Endodermal cell (in vitro differentiated cells): ENCODE measurements at regions not wholly inside any gene's neighbourhood (a gene's known extent, or its start where the extent isn't known, plus 50 kb on each side); places are given as distances from the start of the nearest gene placed in this dataset.

Experiments
- DNase-seq: peaks from one replicate; pipeline ENCODE4 v3.0.0-alpha.2; 2017
- H3K27ac ChIP-seq: 2 replicates; pipeline ENCODE4 v1.5.1; 2013; ENCODE audit warnings: mild to moderate bottlenecking, low read depth, low read length, moderate library complexity
- H3K27me3 ChIP-seq: 2 replicates; pipeline ENCODE4 v1.6.1; 2013; ENCODE audit warnings: mild to moderate bottlenecking, low read length, moderate library complexity; ENCODE audit not compliant: insufficient read depth, control insufficient read depth, poor library complexity, severe bottlenecking
- H3K36me3 ChIP-seq: 2 replicates; pipeline ENCODE4 v1.7.0; 2013; ENCODE audit warnings: mild to moderate bottlenecking, low read length, moderate library complexity; ENCODE audit not compliant: control insufficient read depth, insufficient read depth
- H3K4me1 ChIP-seq: one replicate; pipeline ENCODE4 v1.7.0; 2013; ENCODE audit warnings: low read length; ENCODE audit not compliant: control insufficient read depth, insufficient read depth
- H3K4me3 ChIP-seq: 2 replicates; pipeline ENCODE4 v1.5.1; 2013; ENCODE audit warnings: mild to moderate bottlenecking, low read length, moderate library complexity
- H3K9ac ChIP-seq: 2 replicates; pipeline ENCODE4 v1.6.1; 2013; ENCODE audit warnings: mild to moderate bottlenecking, low read length, moderate library complexity; ENCODE audit not compliant: poor library complexity, severe bottlenecking; ENCODE audit errors: extremely low read depth
- H3K9me3 ChIP-seq: 2 replicates; pipeline ENCODE4 v1.6.1; 2013; ENCODE audit warnings: mild to moderate bottlenecking, low read length, moderate library complexity; ENCODE audit not compliant: control insufficient read depth
- H3K27ac Mint-ChIP-seq: 2 replicates; pipeline ENCODE4 v1.8.0; 2020; ENCODE audit warnings: mixed read lengths
- H3K27me3 Mint-ChIP-seq: 2 replicates; pipeline ENCODE4 v1.8.0; 2021; ENCODE audit warnings: mild to moderate bottlenecking, mixed read lengths; ENCODE audit not compliant: insufficient read depth
- H3K36me3 Mint-ChIP-seq: 2 replicates; pipeline ENCODE4 v1.8.0; 2020; ENCODE audit warnings: low read depth, mixed read lengths
- H3K4me1 Mint-ChIP-seq: 2 replicates; pipeline ENCODE4 v1.8.0; 2020; ENCODE audit warnings: mixed read lengths
- H3K4me3 Mint-ChIP-seq: 2 replicates; pipeline ENCODE4 v1.8.0; 2020; ENCODE audit warnings: mild to moderate bottlenecking, moderate library complexity, mixed read lengths
- H3K9me3 Mint-ChIP-seq: 2 replicates; pipeline ENCODE4 v1.8.0; 2020; ENCODE audit warnings: mild to moderate bottlenecking, mixed read lengths
- CTCF ChIP-seq: fragments of 200-600 bp; sonication (generic); conservative IDR thresholded peaks from 2 replicates; pipeline ENCODE4 v1.5.0; 2021; ENCODE audit warnings: antibody characterized with exemption, mild to moderate bottlenecking
- WGBS, 2 experiments: methylation state at CpG; one replicate each; pipeline versions ENCODE4 v1.1.5 to v1.1.7; 2013; ENCODE audit warnings: missing lambda C conversion rate in 2 of 2, mixed read lengths in 1 of 2; ENCODE audit not compliant: insufficient coverage in 1 of 2, insufficient read length in 1 of 2; 5-methylcytosine and 5-hydroxymethylcytosine counted together

DNA sequence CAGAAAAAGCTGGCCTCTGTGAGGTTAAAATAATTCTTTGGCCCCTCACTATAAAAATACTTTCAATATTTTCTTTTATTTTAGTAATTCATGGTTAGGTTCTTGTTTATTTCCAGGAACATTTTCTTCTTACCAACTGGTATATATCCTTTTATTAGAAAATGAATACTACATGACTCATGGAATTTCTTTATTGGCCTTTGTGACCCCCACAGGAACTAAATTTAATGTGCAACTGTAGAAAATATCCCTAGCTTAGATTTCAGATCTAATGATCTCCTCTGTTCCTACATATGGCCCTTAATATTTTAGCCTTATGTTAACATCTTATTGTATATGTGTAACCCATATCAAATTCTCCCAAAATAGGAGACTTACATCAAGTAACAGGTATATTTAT, 429.9 kb downstream of the NR2F1-AS1 start:
- Mint-ChIP-seq H3K27ac (no peak overlapping the region), H3K27me3 (no peaks in the 10 kb centered on the region), H3K4me1 (peaks cover 7% of the 10 kb centered on the region), H3K4me3 (no peak overlapping the region), H3K9me3 (no peaks in the 10 kb centered on the region), H3K36me3 (no peaks in the 10 kb centered on the region)
- H3K36me3 ChIP-seq, result no peaks in the 10 kb centered on the region
- no peaks in the 10 kb centered on the region for H3K9me3 ChIP-seq
- no peak for TF ChIP-seq CTCF
- no peak overlapping the region for H3K4me3 ChIP-seq
- peaks cover 3% of the 10 kb centered on the region for H3K4me1 ChIP-seq
- no peak overlapping the region for H3K9ac ChIP-seq
- no peak for DNase-seq
- H3K27me3 ChIP-seq, result no peaks in the 10 kb centered on the region
- H3K27ac ChIP-seq, result no peak overlapping the region

GRCh38 chr5:93150311-93151012, 430.6 kb downstream of the NR2F1-AS1 start:
- Mint-ChIP-seq H3K9me3 (no peaks in the 10 kb centered on the region), H3K36me3 (no peaks in the 10 kb centered on the region), H3K4me3 (no peak overlapping the region), H3K4me1 (peaks cover 7% of the 10 kb centered on the region), H3K27me3 (no peaks in the 10 kb centered on the region), H3K27ac (no peak overlapping the region)
- TF ChIP-seq CTCF, result no peak
- H3K36me3 ChIP-seq, result no peaks in the 10 kb centered on the region
- no peak overlapping the region for H3K27ac ChIP-seq
- no peaks in the 10 kb centered on the region for H3K9me3 ChIP-seq
- DNase-seq, result no peak
- H3K4me3 ChIP-seq, result no peak overlapping the region
- H3K9ac ChIP-seq, result no peak overlapping the region
- WGBS, 2 experiments, result 95 to 96% methylated on average over 3 of the region's 3 CpGs
- H3K27me3 ChIP-seq, result no peaks in the 10 kb centered on the region
- peaks cover 3% of the 10 kb centered on the region for H3K4me1 ChIP-seq

DNA sequence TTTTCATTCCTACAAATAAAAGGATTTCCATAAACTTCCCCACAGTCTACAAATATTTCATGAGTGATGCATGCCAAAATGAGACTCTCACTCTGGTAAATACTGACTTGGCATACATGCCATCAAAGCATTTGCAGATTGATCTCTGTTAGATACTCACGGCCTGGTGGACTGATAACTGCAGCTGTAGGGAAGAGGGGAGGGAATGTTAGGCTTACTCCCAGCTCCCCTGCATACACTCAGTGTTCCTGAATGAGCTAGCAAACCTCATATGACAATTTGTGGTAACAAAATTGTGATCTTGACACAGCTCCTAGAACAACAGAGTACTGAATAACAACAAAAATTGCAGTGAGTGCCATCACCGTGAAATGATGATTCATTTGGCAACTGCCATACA, 435.3 kb downstream of the NR2F1-AS1 start:
- Histone ChIP-seq H3K9ac (no peak overlapping the region), H3K27me3 (no peaks in the 10 kb centered on the region), H3K36me3 (no peaks in the 10 kb centered on the region), H3K4me1 (no peaks in the 10 kb centered on the region), H3K27ac (no peak overlapping the region), H3K4me3 (no peak overlapping the region), H3K9me3 (no peaks in the 10 kb centered on the region)
- no peak for TF ChIP-seq CTCF
- peaks cover 2% of the 10 kb centered on the region for H3K9me3 Mint-ChIP-seq
- no peak overlapping the region for H3K4me3 Mint-ChIP-seq
- DNase-seq, result no peak
- H3K27ac Mint-ChIP-seq, result no peak overlapping the region
- H3K36me3 Mint-ChIP-seq, result no peaks in the 10 kb centered on the region
- H3K4me1 Mint-ChIP-seq, result no peaks in the 10 kb centered on the region
- no peaks in the 10 kb centered on the region for H3K27me3 Mint-ChIP-seq
- 96% methylated on average over 2 of the region's 2 CpGs; no CpG with 5 or more reads in 1 of the 2 experiments for WGBS, 2 experiments
